Ovary (tissue), 7 donors: ENCODE measurements at regions not wholly inside any gene's neighbourhood (a gene's known extent, or its start where the extent isn't known, plus 50 kb on each side); places are given as distances from the start of the nearest gene placed in this dataset.

Experiments used
- DNase-seq, 5 donors: peaks; one replicate each; pipeline ENCODE4 v3.0.0-alpha.2; 2019 to 2020
- H3K27ac ChIP-seq, 2 donors: fragments of 200-600 bp; one replicate each; pipeline versions ENCODE4 v1.5.1 to v1.8.0; 2019 to 2022
- H3K27me3 ChIP-seq: fragments of 200-600 bp; one replicate; pipeline ENCODE4 v1.8.0; 2022
- H3K36me3 ChIP-seq: fragments of 200-600 bp; sonication (generic); one replicate; pipeline ENCODE4 v1.5.1; 2019
- H3K4me1 ChIP-seq: one replicate; pipeline ENCODE4 v1.8.1; 2013; ENCODE audit warnings: mild to moderate bottlenecking, moderate library complexity; ENCODE audit not compliant: insufficient read depth
- H3K4me3 ChIP-seq: fragments of 200-600 bp; sonication (generic); one replicate; pipeline ENCODE4 v1.5.1; 2017
- H3K9me3 ChIP-seq, 2 donors: fragments of 200-600 bp in 1 of 2; sonication (generic) in 1 of 2; one replicate each; pipeline versions ENCODE4 v1.5.1 to v1.8.1; 2013 to 2019; ENCODE audit warnings: mild to moderate bottlenecking in 1 of 2, moderate library complexity in 1 of 2
- CTCF ChIP-seq, 3 donors: fragments of 450-650 bp in 2 of 3; fragments of 200-600 bp in 1 of 3; IDR thresholded peaks; one replicate each; pipeline versions ENCODE4 v1.5.1 to v1.8.0; 2016 to 2022; ENCODE audit warnings: antibody characterized with exemption in 3 of 3, mild to moderate bottlenecking in 1 of 3
- EP300 ChIP-seq: sonication (generic); formaldehyde crosslinking; IDR thresholded peaks from one replicate; pipeline ENCODE4 v1.6.1; 2017; ENCODE audit warnings: antibody characterized with exemption
- POLR2A ChIP-seq: fragments of 450-650 bp; IDR thresholded peaks from one replicate; pipeline ENCODE4 v1.6.1; 2017; ENCODE audit warnings: antibody characterized with exemption, mild to moderate bottlenecking, moderate library complexity
- WGBS, 3 donors: extraction: QIAGEN DNeasy Blood & Tissue Kit in 1 of 3; methylation state at CpG; one replicate each; pipeline versions ENCODE4 v1.1.5 to v1.1.7; 2013 to 2017; 5-methylcytosine and 5-hydroxymethylcytosine counted together
- intact Hi-C, 4 donors: fragments of 100-400 bp; cut with DNase I; formaldehyde crosslinking; loops; one replicate each; pipeline versions ENCODE4 v1.11.0 to v1.15.1; 2022 to 2023
- donor health status: DM: no; HTN: no; CAD: no; lungs with moderate emphysema.
- donor health status: DM: no; HTN: no; CAD: no.
- donor health status: Bipolar disorder and iron deficiency.
- donor health status: DM: no; HTN: no; CAD: no.
- donor health status: DM: yes; HTN: yes; CAD: no.

GRCh38 chr7:109111086-109111485, 541.4 kb downstream of the DNAJB9 start:
- intact Hi-C loops = no loop called here
- Histone ChIP-seq H3K27me3 (peaks cover 4% of the 10 kb centered on the region), H3K4me1 (no peaks in the 10 kb centered on the region), H3K9me3 (no peaks in the 10 kb centered on the region), H3K36me3 (no peaks in the 10 kb centered on the region), H3K27ac (no peak overlapping the region), H3K4me3 (no peak overlapping the region)
- DNase-seq = no peak
- WGBS, 3 donors = 79 to 88% (median 83%) methylated on average over 3 of the region's 3 CpGs
- TF ChIP-seq EP300 = no peak
- TF ChIP-seq CTCF (IDR thresholded peaks at IDR 0.05) = no peak
- TF ChIP-seq POLR2A = no peak

GRCh38 chr7:109121599-109122300, 552.1 kb downstream of the DNAJB9 start:
- Histone ChIP-seq H3K36me3 (no peaks in the 10 kb centered on the region), H3K9me3 (no peaks in the 10 kb centered on the region), H3K27ac (no peak overlapping the region), H3K4me1 (no peaks in the 10 kb centered on the region), H3K4me3 (no peak overlapping the region), H3K27me3 (no peaks in the 10 kb centered on the region)
- WGBS, 3 donors = 81 to 87% (median 83%) methylated on average over 4 of the region's 4 CpGs
- no peak for DNase-seq
- TF ChIP-seq EP300 = no peak
- TF ChIP-seq POLR2A = no peak
- TF ChIP-seq CTCF (IDR thresholded peaks at IDR 0.05) = no peak
- intact Hi-C loops = no loop called here

GRCh38 chr7:109125001-109125400, 555.3 kb downstream of the DNAJB9 start:
- WGBS, 3 donors = 31 to 37% (median 34%) methylated on average over 3 of the region's 3 CpGs
- no peak for DNase-seq
- no peaks in the 10 kb centered on the region for H3K27me3 ChIP-seq
- H3K36me3 ChIP-seq = no peaks in the 10 kb centered on the region
- no peak overlapping the region for H3K27ac ChIP-seq
- TF ChIP-seq CTCF (IDR thresholded peaks at IDR 0.05) = no peak
- TF ChIP-seq EP300 = no peak
- TF ChIP-seq POLR2A = no peak
- intact Hi-C loops = no loop called here
- H3K4me1 ChIP-seq = no peaks in the 10 kb centered on the region
- no peaks in the 10 kb centered on the region for H3K9me3 ChIP-seq
- H3K4me3 ChIP-seq = no peak overlapping the region

- WGBS, 3 donors = 72 to 80% (median 80%) methylated on average over 2 of the region's 2 CpGs
- intact Hi-C loops = no loop called here
- TF ChIP-seq CTCF (IDR thresholded peaks at IDR 0.05) (no peak), POLR2A (no peak), EP300 (no peak)
- H3K36me3 ChIP-seq = no peaks in the 10 kb centered on the region
- no peak overlapping the region for H3K27ac ChIP-seq
- DNase-seq = no peak
- H3K4me3 ChIP-seq = no peak overlapping the region
- H3K4me1 ChIP-seq = no peaks in the 10 kb centered on the region
- H3K27me3 ChIP-seq = no peaks in the 10 kb centered on the region
- no peaks in the 10 kb centered on the region for H3K9me3 ChIP-seq
Observed at GRCh38 chr7:109126404-109127050, 556.9 kb downstream of the DNAJB9 start.
